ENCODE measurements at regions not wholly inside any gene's neighbourhood (a gene's known extent, or its start where the extent isn't known, plus 50 kb on each side); places are given as distances from the start of the nearest gene placed in this dataset.

- H3K36me3 Mint-ChIP-seq (ENCODE audit: low read depth): no peaks in the 10 kb centered on the region
- H3K27me3 Mint-ChIP-seq (ENCODE audit: insufficient read depth, low read depth, poor library complexity): peaks cover 4% of the 10 kb centered on the region
- no peak overlapping the region for H3K4me3 ChIP-seq
- H3K27ac Mint-ChIP-seq: no peak overlapping the region
- no peaks in the 10 kb centered on the region for H3F3A ChIP-seq (replicated peaks; ENCODE audit: low read depth)
- no peak overlapping the region for H3K4me3 Mint-ChIP-seq
- TF ChIP-seq STAT1 (IDR thresholded peaks at IDR 0.05; ENCODE audit: unreplicated experiment) (no peak), POLR2AphosphoS5 (IDR thresholded peaks at IDR 0.05; ENCODE audit: low read depth) (no peak), ZNF462 (CRISPR knock-in tag; IDR thresholded peaks at IDR 0.05) (no peak), JUNB (IDR thresholded peaks at IDR 0.05; ENCODE audit: unreplicated experiment) (no peak), NANOG (IDR thresholded peaks at IDR 0.05; ENCODE audit: borderline replicate concordance) (no peak), EZH2phosphoT487 (IDR thresholded peaks at IDR 0.05; ENCODE audit: unreplicated experiment) (no peak), REST (IDR thresholded peaks at IDR 0.05; ENCODE audit: unreplicated experiment) (no peak), ZNF114 (CRISPR knock-in tag; IDR thresholded peaks at IDR 0.05) (no peak), CTCF (conservative IDR thresholded peaks at IDR 0.05; ENCODE audit: low read depth in 2 of 2) (no peak), ZNF331 (CRISPR knock-in tag; IDR thresholded peaks at IDR 0.05; ENCODE audit: low read depth) (no peak), CREB1 (CRISPR knock-in tag; IDR thresholded peaks at IDR 0.05; ENCODE audit: low read depth) (no peak), ETS1 (IDR thresholded peaks at IDR 0.05) (no peak), EZH2 (IDR thresholded peaks at IDR 0.05; ENCODE audit: low read depth, unreplicated experiment) (no peak)
- no peaks in the 10 kb centered on the region for H3K9me3 Mint-ChIP-seq
- H4K20me1 ChIP-seq (replicated peaks; ENCODE audit: insufficient read depth): no peaks in the 10 kb centered on the region
- no peaks in the 10 kb centered on the region for H3K79me2 ChIP-seq (replicated peaks; ENCODE audit: insufficient read depth)
- H3K27me3 ChIP-seq (ENCODE audit: insufficient read depth): no peaks in the 10 kb centered on the region
- DNase-seq (ENCODE audit: low spot score): no peak
- no peak overlapping the region for H3K27ac ChIP-seq (ENCODE audit: low read depth)
- no peaks in the 10 kb centered on the region for H3K36me3 ChIP-seq (ENCODE audit: insufficient read depth)
- H3K4me1 Mint-ChIP-seq: no peaks in the 10 kb centered on the region
- no peaks in the 10 kb centered on the region for H3K4me1 ChIP-seq (ENCODE audit: insufficient read depth)
- no peak overlapping the region for H3K4me2 ChIP-seq
- H2AFZ ChIP-seq: no peak overlapping the region
- ATAC-seq: no peak
- no peaks in the 10 kb centered on the region for H3K9me2 ChIP-seq (ENCODE audit: insufficient read depth)
Observed at GRCh38 chr3:61352306-61352705, 101.1 kb upstream of the FHIT start.
